ENCODE measurements at regions not wholly inside any gene's neighbourhood (a gene's known extent, or its start where the extent isn't known, plus 50 kb on each side); places are given as distances from the start of the nearest gene placed in this dataset.

- DNase-seq = no peak
- BruUV-seq (replicated peaks) = no TSS peak
- TF ChIP-seq CTCF (IDR thresholded peaks at IDR 0.05; ENCODE audit: unreplicated experiment) = no peak
- no peaks in the 10 kb centered on the region for H3K9me3 Mint-ChIP-seq (ENCODE audit: low read depth, unreplicated experiment)
- no peaks in the 10 kb centered on the region for H3K4me1 Mint-ChIP-seq (ENCODE audit: low read depth, unreplicated experiment)
- H3K27me3 Mint-ChIP-seq (ENCODE audit: unreplicated experiment) = peaks cover 79% of the 10 kb centered on the region
- no peaks in the 10 kb centered on the region for H3K36me3 Mint-ChIP-seq (ENCODE audit: insufficient read depth, unreplicated experiment)
- intact Hi-C loops (cut with micrococcal nuclease; ENCODE audit: unreplicated experiment) = no loop called here
- no peak overlapping the region for H3K4me3 Mint-ChIP-seq (ENCODE audit: low read depth, unreplicated experiment)
- H3K27ac Mint-ChIP-seq (ENCODE audit: unreplicated experiment) = no peak overlapping the region
- CTCF ChIA-PET = interaction anchor here (0.7 kb wide), 1 partner anchor 31 kb away, joined by 4 read pairs; no protein-coding TSS in a partner anchor
These were observed 139.2 kb upstream of the CACNA1E start for GRCh38 chr1:181344091-181344490.

GRCh38 chr1:181345146-181345545 is 138.2 kb upstream of the CACNA1E start:
- TF ChIP-seq CTCF (IDR thresholded peaks at IDR 0.05; ENCODE audit: unreplicated experiment) = no peak
- intact Hi-C loops (cut with micrococcal nuclease; ENCODE audit: unreplicated experiment) = no loop called here
- Mint-ChIP-seq H3K27ac (ENCODE audit: unreplicated experiment) (no peak overlapping the region), H3K4me1 (ENCODE audit: low read depth, unreplicated experiment) (no peaks in the 10 kb centered on the region), H3K4me3 (ENCODE audit: low read depth, unreplicated experiment) (no peak overlapping the region), H3K27me3 (ENCODE audit: unreplicated experiment) (peaks cover 89% of the 10 kb centered on the region), H3K36me3 (ENCODE audit: insufficient read depth, unreplicated experiment) (no peaks in the 10 kb centered on the region), H3K9me3 (ENCODE audit: low read depth, unreplicated experiment) (no peaks in the 10 kb centered on the region)
- BruUV-seq (replicated peaks) = no TSS peak
- CTCF ChIA-PET = no interaction called here
- DNase-seq = no peak

- Mint-ChIP-seq H3K27me3 (ENCODE audit: unreplicated experiment) (peaks cover 92% of the 10 kb centered on the region), H3K36me3 (ENCODE audit: insufficient read depth, unreplicated experiment) (no peaks in the 10 kb centered on the region), H3K9me3 (ENCODE audit: low read depth, unreplicated experiment) (no peaks in the 10 kb centered on the region), H3K27ac (ENCODE audit: unreplicated experiment) (no peak overlapping the region), H3K4me3 (ENCODE audit: low read depth, unreplicated experiment) (no peak overlapping the region), H3K4me1 (ENCODE audit: low read depth, unreplicated experiment) (no peaks in the 10 kb centered on the region)
- intact Hi-C loops (cut with micrococcal nuclease; ENCODE audit: unreplicated experiment) = no loop called here
- CTCF ChIA-PET = interaction anchor here (0.5 kb wide), 1 partner anchor 21 kb away, joined by 3 read pairs; no protein-coding TSS in a partner anchor
- no peak for TF ChIP-seq CTCF (IDR thresholded peaks at IDR 0.05; ENCODE audit: unreplicated experiment)
- BruUV-seq (replicated peaks) = no TSS peak
- DNase-seq = no peak
These were observed 135.6 kb upstream of the CACNA1E start for GRCh38 chr1:181347495-181348390.

- H3K27ac Mint-ChIP-seq (ENCODE audit: unreplicated experiment) = no peak overlapping the region
- TF ChIP-seq CTCF (IDR thresholded peaks at IDR 0.05; ENCODE audit: unreplicated experiment) = no peak
- no peaks in the 10 kb centered on the region for H3K4me1 Mint-ChIP-seq (ENCODE audit: low read depth, unreplicated experiment)
- H3K36me3 Mint-ChIP-seq (ENCODE audit: insufficient read depth, unreplicated experiment) = no peaks in the 10 kb centered on the region
- peaks cover 74% of the 10 kb centered on the region for H3K27me3 Mint-ChIP-seq (ENCODE audit: unreplicated experiment)
- no peak for DNase-seq
- intact Hi-C loops (cut with micrococcal nuclease; ENCODE audit: unreplicated experiment) = no loop called here
- CTCF ChIA-PET = no interaction called here
- H3K4me3 Mint-ChIP-seq (ENCODE audit: low read depth, unreplicated experiment) = no peak overlapping the region
- BruUV-seq (replicated peaks) = no TSS peak
- no peaks in the 10 kb centered on the region for H3K9me3 Mint-ChIP-seq (ENCODE audit: low read depth, unreplicated experiment)
These were observed 133.8 kb upstream of the CACNA1E start for GRCh38 chr1:181349512-181349911.
